HEK293 (cell line): ENCODE measurements at regions not wholly inside any gene's neighbourhood (a gene's known extent, or its start where the extent isn't known, plus 50 kb on each side); places are given as distances from the start of the nearest gene placed in this dataset.

Source experiments
- CTCF ChIA-PET: fragments of 350-600 bp; formaldehyde crosslinking; extraction: SDS; loops from one replicate; lab custom pipeline; 2021; ENCODE audit warnings: antibody characterized with exemption; lab: Yijun Ruan, JAX
- POLR2A ChIA-PET: fragments of 300-600 bp; formaldehyde crosslinking; extraction: SDS; loops from one replicate; lab custom pipeline; 2020; ENCODE audit warnings: antibody characterized with exemption, inconsistent platforms; lab: Yijun Ruan, JAX
- H3K27ac ChIP-seq: fragments of 200-500 bp; sonication (Bioruptor generic); 2 replicates; pipeline ENCODE4 v1.5.1; 2014; ENCODE audit warnings: low read depth, low read length, control low read depth, inconsistent platforms; ENCODE audit errors: extremely low read depth
- H3K36me3 ChIP-seq, 2 experiments: fragments of 200-500 bp in 1 of 2; sonication (Bioruptor generic) in 1 of 2; 1 replicate in 1 of 2; 2 replicates in 1 of 2; pipeline ENCODE4 v1.5.1; 2014 to 2017; ENCODE audit warnings: inconsistent platforms in 2 of 2, low read length in 2 of 2; ENCODE audit not compliant: control insufficient read depth in 2 of 2, insufficient read depth in 1 of 2
- H3K4me1 ChIP-seq: fragments of 200-500 bp; sonication (Bioruptor generic); 2 replicates; pipeline ENCODE4 v1.5.1; 2014; ENCODE audit warnings: mild to moderate bottlenecking, low read length, inconsistent platforms; ENCODE audit not compliant: control insufficient read depth, insufficient read depth
- H3K4me3 ChIP-seq: 2 replicates; pipeline ENCODE4 v1.5.1; 2011; ENCODE audit warnings: low read depth, mild to moderate bottlenecking, control low read depth, low read length, moderate library complexity
- H3K9me3 ChIP-seq: fragments of 200-500 bp; sonication (Bioruptor generic); 2 replicates; pipeline ENCODE4 v1.5.1; 2014; ENCODE audit warnings: low read depth, low read length, inconsistent platforms; ENCODE audit not compliant: control insufficient read depth, insufficient read depth
- ATF2 ChIP-seq: fragments of 450-650 bp; formaldehyde crosslinking; IDR thresholded peaks from 2 replicates; pipeline ENCODE4 v1.5.1; 2016; ENCODE audit warnings: missing biosample characterization, missing genetic modification characterization, low read depth
- EGR2 ChIP-seq: fragments of 450-650 bp; formaldehyde crosslinking; IDR thresholded peaks from 2 replicates; pipeline ENCODE4 v1.5.1; 2016; ENCODE audit warnings: low read depth, missing biosample characterization, missing genetic modification characterization
- FEZF1 ChIP-seq: fragments of 450-650 bp; formaldehyde crosslinking; IDR thresholded peaks from 2 replicates; pipeline ENCODE4 v1.5.1; 2016; ENCODE audit warnings: missing biosample characterization, missing genetic modification characterization
- GLIS1 ChIP-seq: fragments of 450-650 bp; formaldehyde crosslinking; IDR thresholded peaks from 2 replicates; pipeline ENCODE4 v1.5.1; 2016; ENCODE audit warnings: missing biosample characterization, missing genetic modification characterization
- KLF7 ChIP-seq: fragments of 450-650 bp; formaldehyde crosslinking; IDR thresholded peaks from 2 replicates; pipeline ENCODE4 v1.5.1; 2016; ENCODE audit warnings: missing biosample characterization, missing genetic modification characterization, borderline replicate concordance
- ZBTB21 ChIP-seq: fragments of 450-650 bp; formaldehyde crosslinking; IDR thresholded peaks from 2 replicates; pipeline ENCODE4 v1.5.1; 2017; ENCODE audit warnings: missing biosample characterization, missing genetic modification characterization
- ZFHX2 ChIP-seq: fragments of 450-650 bp; formaldehyde crosslinking; conservative IDR thresholded peaks from 2 replicates; pipeline ENCODE4 v1.5.1; 2016; ENCODE audit warnings: missing biosample characterization, missing genetic modification characterization
- ZIC2 ChIP-seq: fragments of 450-650 bp; formaldehyde crosslinking; IDR thresholded peaks from 2 replicates; pipeline ENCODE4 v1.5.1; 2016; ENCODE audit warnings: missing biosample characterization, missing genetic modification characterization
- ZNF112 ChIP-seq: fragments of 450-650 bp; formaldehyde crosslinking; IDR thresholded peaks from 2 replicates; pipeline ENCODE4 v1.5.0; 2017; ENCODE audit warnings: missing biosample characterization, missing genetic modification characterization
- ZNF146 ChIP-seq: fragments of 450-650 bp; formaldehyde crosslinking; IDR thresholded peaks from 2 replicates; pipeline ENCODE4 v1.5.1; 2016; ENCODE audit warnings: missing biosample characterization, missing genetic modification characterization
- ZNF175 ChIP-seq: fragments of 450-650 bp; formaldehyde crosslinking; IDR thresholded peaks from 2 replicates; pipeline ENCODE4 v1.5.1; 2016; ENCODE audit warnings: missing biosample characterization, missing genetic modification characterization
- ZNF184 ChIP-seq: fragments of 450-650 bp; IDR thresholded peaks from 2 replicates; pipeline ENCODE4 v1.5.1; 2018; ENCODE audit warnings: missing biosample characterization, mild to moderate bottlenecking, missing genetic modification characterization
- ZNF48 ChIP-seq: fragments of 450-650 bp; formaldehyde crosslinking; IDR thresholded peaks from 2 replicates; pipeline ENCODE4 v1.5.1; 2016; ENCODE audit warnings: missing biosample characterization, missing genetic modification characterization
- ZNF530 ChIP-seq: fragments of 450-650 bp; formaldehyde crosslinking; IDR thresholded peaks from 2 replicates; pipeline ENCODE4 v1.5.1; 2016; ENCODE audit warnings: low read depth, missing biosample characterization, missing genetic modification characterization
- ZNF626 ChIP-seq: fragments of 450-650 bp; sonication (Bioruptor Pico); formaldehyde crosslinking; IDR thresholded peaks from 2 replicates; pipeline ENCODE4 v1.5.1; 2018; ENCODE audit warnings: missing biosample characterization, missing genetic modification characterization, inconsistent platforms
- ZNF707 ChIP-seq: fragments of 450-650 bp; formaldehyde crosslinking; IDR thresholded peaks from 2 replicates; pipeline ENCODE4 v1.5.1; 2016; ENCODE audit warnings: missing biosample characterization, missing genetic modification characterization
- TF ChIP-seq, protein P1 (sequence below): fragments of 450-650 bp; formaldehyde crosslinking; IDR thresholded peaks from 2 replicates; pipeline ENCODE4 v1.5.1; 2016; ENCODE audit warnings: missing biosample characterization, missing genetic modification characterization
- TF ChIP-seq, protein P2 (sequence below): fragments of 450-650 bp; formaldehyde crosslinking; conservative IDR thresholded peaks from 2 replicates; pipeline ENCODE4 v1.5.1; 2016; ENCODE audit warnings: low read depth, missing biosample characterization, missing genetic modification characterization
- TF ChIP-seq, protein P3 (sequence below): fragments of 450-650 bp; formaldehyde crosslinking; IDR thresholded peaks from 2 replicates; pipeline ENCODE4 v1.5.1; 2016; ENCODE audit warnings: missing biosample characterization, missing genetic modification characterization

DNA sequence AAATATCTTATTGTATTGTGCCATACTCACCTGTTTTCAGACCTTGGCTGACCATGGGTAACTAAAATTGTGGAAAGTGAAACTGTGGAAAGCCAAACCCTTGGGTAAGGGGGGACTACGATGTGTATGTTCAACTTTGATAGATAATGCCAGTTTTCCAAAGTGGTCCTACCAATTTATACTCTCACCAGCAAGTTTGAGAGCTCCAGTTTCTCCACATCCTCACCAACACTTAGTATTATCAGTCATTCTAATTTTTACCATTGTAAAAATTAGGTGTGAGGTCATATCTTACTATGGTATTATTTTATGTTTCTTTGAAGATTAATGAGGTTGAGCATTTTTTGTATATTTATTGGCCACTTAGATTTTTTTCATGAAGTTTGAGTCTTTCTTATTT lies 346.9 kb upstream of the PODXL start:
- Histone ChIP-seq H3K9me3 (no peaks in the 10 kb centered on the region), H3K4me3 (no peak overlapping the region), H3K36me3 (no peaks in the 10 kb centered on the region), H3K4me1 (no peaks in the 10 kb centered on the region), H3K27ac (no peak overlapping the region)
- CTCF ChIA-PET, result no interaction called here
- POLR2A ChIA-PET, result no interaction called here
- TF ChIP-seq ZNF184 (tag by site-specific recombination) (peak; percentile 100), ZNF112 (tag by site-specific recombination) (no peak)

GRCh38 chr7:131900785-131901287 lies 344.4 kb upstream of the PODXL start:
- TF ChIP-seq, protein P1, sequence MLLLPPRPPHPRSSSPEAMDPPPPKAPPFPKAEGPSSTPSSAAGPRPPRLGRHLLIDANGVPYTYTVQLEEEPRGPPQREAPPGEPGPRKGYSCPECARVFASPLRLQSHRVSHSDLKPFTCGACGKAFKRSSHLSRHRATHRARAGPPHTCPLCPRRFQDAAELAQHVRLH (tag by site-specific recombination), result no peak
- TF ChIP-seq ZNF48 (tag by site-specific recombination) (no peak), ZIC2 (tag by site-specific recombination) (peak; percentile 70), ZNF707 (no peak), ZNF626 (no peak), ZNF175 (no peak), FEZF1 (peak; percentile 65; the same call in 1 of the 2 replicates)
- TF ChIP-seq, all 188 proteins: peak for 2
- H3K4me3 ChIP-seq, result no peak overlapping the region
- no peaks in the 10 kb centered on the region for H3K36me3 ChIP-seq
- H3K4me1 ChIP-seq, result peaks cover 14% of the 10 kb centered on the region
- ChIA-PET CTCF (interaction anchor here (1.3 kb wide), 2 partner anchors 42 to 657 kb away, joined by 3 to 5 read pairs; no protein-coding TSS in a partner anchor), POLR2A (no interaction called here)
- H3K27ac ChIP-seq, result no peak overlapping the region
- no peaks in the 10 kb centered on the region for H3K9me3 ChIP-seq

GRCh38 chr7:131899271-131900030 lies 343.0 kb upstream of the PODXL start:
- ChIA-PET POLR2A (no interaction called here), CTCF (interaction anchor here (0.7 to 1.3 kb wide), 2 partner anchors 613 to 658 kb away, joined by 3 read pairs; no protein-coding TSS in a partner anchor)
- H3K9me3 ChIP-seq, result no peaks in the 10 kb centered on the region
- TF ChIP-seq KLF7 (tag by site-specific recombination) (no peak), ATF2 (tag by site-specific recombination) (0 out of 2 replicates have a peak, but pooled peaks have one; percentile 62)
- no peaks in the 10 kb centered on the region for H3K36me3 ChIP-seq
- peaks cover 14% of the 10 kb centered on the region for H3K4me1 ChIP-seq
- no peak overlapping the region for H3K4me3 ChIP-seq
- no peak overlapping the region for H3K27ac ChIP-seq

DNA sequence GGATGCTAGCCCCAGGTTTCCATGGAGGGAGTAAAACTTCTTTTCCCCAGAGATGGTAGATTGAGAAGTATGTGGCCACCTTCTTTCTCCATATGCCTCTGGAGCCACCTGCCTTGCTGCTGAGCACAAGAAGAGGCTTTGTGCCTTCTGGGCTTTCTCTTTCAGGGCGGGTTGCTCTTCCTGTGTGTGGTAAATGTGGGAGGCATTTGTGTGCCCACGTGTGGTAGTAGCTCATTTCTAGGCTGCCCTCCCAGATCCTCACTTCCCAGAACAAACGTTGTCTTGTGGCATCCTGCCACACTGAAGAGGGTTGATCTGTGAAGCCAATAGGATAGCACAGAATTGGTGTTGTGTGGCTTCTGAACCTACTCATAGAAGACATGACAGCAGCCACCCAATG lies 342.0 kb upstream of the PODXL start:
- H3K4me1 ChIP-seq, result peaks cover 14% of the 10 kb centered on the region
- H3K9me3 ChIP-seq, result no peaks in the 10 kb centered on the region
- no peak overlapping the region for H3K27ac ChIP-seq
- no peak overlapping the region for H3K4me3 ChIP-seq
- ChIA-PET CTCF (no interaction called here), POLR2A (no interaction called here)
- H3K36me3 ChIP-seq, result no peaks in the 10 kb centered on the region
- TF ChIP-seq ZNF530 (tag by site-specific recombination) (no peak), GLIS1 (tag by site-specific recombination) (peak; percentile 59), EGR2 (tag by site-specific recombination) (peak; percentile 59), ZNF146 (no peak), ZFHX2 (tag by site-specific recombination) (peak; percentile 87), ZBTB21 (tag by site-specific recombination) (no peak), KLF7 (tag by site-specific recombination) (no peak)
- TF ChIP-seq, protein P2, sequence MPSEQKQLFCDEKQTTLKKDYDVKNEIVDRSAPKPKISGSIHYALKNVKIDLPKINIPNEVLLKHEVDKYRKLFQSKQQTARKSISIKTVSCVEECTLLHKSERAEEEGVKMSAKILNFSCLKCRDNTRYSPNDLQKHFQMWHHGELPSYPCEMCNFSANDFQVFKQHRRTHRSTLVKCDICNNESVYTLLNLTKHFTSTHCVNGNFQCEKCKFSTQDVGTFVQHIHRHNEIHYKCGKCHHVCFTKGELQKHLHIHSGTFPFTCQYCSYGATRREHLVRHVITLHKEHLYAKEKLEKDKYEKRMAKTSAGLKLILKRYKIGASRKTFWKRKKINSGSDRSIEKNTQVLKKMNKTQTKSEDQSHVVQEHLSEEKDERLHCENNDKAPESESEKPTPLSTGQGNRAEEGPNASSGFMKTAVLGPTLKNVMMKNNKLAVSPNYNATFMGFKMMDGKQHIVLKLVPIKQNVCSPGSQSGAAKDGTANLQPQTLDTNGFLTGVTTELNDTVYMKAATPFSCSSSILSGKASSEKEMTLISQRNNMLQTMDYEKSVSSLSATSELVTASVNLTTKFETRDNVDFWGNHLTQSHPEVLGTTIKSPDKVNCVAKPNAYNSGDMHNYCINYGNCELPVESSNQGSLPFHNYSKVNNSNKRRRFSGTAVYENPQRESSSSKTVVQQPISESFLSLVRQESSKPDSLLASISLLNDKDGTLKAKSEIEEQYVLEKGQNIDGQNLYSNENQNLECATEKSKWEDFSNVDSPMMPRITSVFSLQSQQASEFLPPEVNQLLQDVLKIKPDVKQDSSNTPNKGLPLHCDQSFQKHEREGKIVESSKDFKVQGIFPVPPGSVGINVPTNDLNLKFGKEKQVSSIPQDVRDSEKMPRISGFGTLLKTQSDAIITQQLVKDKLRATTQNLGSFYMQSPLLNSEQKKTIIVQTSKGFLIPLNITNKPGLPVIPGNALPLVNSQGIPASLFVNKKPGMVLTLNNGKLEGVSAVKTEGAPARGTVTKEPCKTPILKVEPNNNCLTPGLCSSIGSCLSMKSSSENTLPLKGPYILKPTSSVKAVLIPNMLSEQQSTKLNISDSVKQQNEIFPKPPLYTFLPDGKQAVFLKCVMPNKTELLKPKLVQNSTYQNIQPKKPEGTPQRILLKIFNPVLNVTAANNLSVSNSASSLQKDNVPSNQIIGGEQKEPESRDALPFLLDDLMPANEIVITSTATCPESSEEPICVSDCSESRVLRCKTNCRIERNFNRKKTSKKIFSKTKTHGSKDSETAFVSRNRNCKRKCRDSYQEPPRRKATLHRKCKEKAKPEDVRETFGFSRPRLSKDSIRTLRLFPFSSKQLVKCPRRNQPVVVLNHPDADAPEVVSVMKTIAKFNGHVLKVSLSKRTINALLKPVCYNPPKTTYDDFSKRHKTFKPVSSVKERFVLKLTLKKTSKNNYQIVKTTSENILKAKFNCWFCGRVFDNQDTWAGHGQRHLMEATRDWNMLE, result no peak
- TF ChIP-seq, protein P3, sequence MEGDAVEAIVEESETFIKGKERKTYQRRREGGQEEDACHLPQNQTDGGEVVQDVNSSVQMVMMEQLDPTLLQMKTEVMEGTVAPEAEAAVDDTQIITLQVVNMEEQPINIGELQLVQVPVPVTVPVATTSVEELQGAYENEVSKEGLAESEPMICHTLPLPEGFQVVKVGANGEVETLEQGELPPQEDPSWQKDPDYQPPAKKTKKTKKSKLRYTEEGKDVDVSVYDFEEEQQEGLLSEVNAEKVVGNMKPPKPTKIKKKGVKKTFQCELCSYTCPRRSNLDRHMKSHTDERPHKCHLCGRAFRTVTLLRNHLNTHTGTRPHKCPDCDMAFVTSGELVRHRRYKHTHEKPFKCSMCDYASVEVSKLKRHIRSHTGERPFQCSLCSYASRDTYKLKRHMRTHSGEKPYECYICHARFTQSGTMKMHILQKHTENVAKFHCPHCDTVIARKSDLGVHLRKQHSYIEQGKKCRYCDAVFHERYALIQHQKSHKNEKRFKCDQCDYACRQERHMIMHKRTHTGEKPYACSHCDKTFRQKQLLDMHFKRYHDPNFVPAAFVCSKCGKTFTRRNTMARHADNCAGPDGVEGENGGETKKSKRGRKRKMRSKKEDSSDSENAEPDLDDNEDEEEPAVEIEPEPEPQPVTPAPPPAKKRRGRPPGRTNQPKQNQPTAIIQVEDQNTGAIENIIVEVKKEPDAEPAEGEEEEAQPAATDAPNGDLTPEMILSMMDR, result no peak
